ENCODE measurements at regions not wholly inside any gene's neighbourhood (a gene's known extent, or its start where the extent isn't known, plus 50 kb on each side); places are given as distances from the start of the nearest gene placed in this dataset.

- no peak overlapping the region for H3K4me3 ChIP-seq
- H4K20me1 ChIP-seq: no peaks in the 10 kb centered on the region
- TF ChIP-seq Cebpa-rat (IDR thresholded peaks at IDR 0.05): no peak
- no peaks in the 10 kb centered on the region for H3K9me3 ChIP-seq (replicated peaks in 1 of 11)
- no peaks in the 10 kb centered on the region for H3K36me3 ChIP-seq
- H3K4me1 ChIP-seq: no peaks in the 10 kb centered on the region
- no peak overlapping the region for H3K27ac ChIP-seq
- no peaks in the 10 kb centered on the region for H3K27me3 ChIP-seq
- no peak overlapping the region for H3K4me2 ChIP-seq
- no peak overlapping the region for H3K9ac ChIP-seq
Observed at GRCh38 chr3:148128136-148128535, 569.6 kb upstream of the AGTR1 start.

DNA sequence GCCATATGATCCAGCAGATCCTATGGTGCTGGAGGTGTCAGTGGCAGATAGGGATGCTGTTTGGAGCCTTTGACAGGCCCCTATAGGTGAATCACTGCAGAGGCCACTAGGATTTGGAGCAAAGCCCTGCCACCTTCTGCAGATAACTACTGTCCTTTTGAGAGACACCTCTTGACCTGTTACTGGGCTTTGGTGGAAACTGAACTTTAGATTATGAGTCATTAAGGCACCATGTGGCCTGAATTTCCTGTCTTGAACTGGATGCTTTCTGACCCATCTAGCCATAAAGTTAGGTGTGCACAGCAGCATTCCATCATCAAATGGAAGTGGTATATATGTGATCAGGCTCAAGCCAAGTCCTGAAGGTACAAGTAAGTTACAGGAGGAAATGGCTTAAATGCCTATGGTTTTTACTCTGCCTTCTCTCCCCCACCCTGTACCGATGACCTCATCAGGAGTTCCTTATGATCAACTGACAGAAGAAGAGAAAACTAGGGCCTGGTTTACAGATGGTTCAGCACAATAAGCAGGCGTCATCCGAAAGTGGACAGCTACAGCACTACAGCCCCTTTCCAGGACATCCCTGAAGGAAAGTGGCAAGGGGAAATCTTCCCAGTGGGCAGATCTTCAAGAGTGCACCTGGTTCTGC lies 565.6 kb upstream of the AGTR1 start:
- Histone ChIP-seq H3K9ac (no peak overlapping the region), H3K9me3 (replicated peaks in 1 of 11) (no peaks in the 10 kb centered on the region)
- TF ChIP-seq Cebpa-rat (IDR thresholded peaks at IDR 0.05): no peak

DNA sequence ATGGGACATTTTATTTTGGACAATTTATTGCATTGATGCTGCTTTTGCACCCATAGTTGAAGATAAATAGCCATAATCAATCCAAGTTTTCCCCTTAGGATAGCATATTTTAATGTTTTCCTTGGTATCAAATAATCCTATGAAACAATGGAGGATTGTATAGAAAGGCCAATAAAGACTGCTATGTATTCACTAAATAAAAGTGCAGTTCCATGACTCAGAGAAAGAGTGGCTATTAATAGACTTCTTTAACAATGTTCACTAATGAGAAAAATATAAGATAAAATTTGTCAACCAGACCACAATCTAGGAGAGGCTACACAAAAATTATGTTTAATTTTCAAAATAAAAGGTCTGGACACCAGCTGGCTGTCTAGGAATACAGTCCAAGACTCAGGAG lies 560.9 kb upstream of the AGTR1 start:
- no peak overlapping the region for H3K9ac ChIP-seq
- H3K9me3 ChIP-seq (replicated peaks in 1 of 11): no peaks in the 10 kb centered on the region
- no peak for TF ChIP-seq Cebpa-rat (IDR thresholded peaks at IDR 0.05)
- H3K4me2 ChIP-seq: no peak overlapping the region
- no peaks in the 10 kb centered on the region for H3K36me3 ChIP-seq
- H3K4me3 ChIP-seq: no peak overlapping the region
- no peaks in the 10 kb centered on the region for H4K20me1 ChIP-seq
- H3K4me1 ChIP-seq: no peaks in the 10 kb centered on the region
- H3K27ac ChIP-seq: no peak overlapping the region
- no peaks in the 10 kb centered on the region for H3K27me3 ChIP-seq

More for the DNA sequence above, 565.6 kb upstream of the AGTR1 start:
- H3K4me3 ChIP-seq: no peak overlapping the region
- H3K27ac ChIP-seq: no peak overlapping the region
- no peaks in the 10 kb centered on the region for H3K4me1 ChIP-seq
- no peak overlapping the region for H3K4me2 ChIP-seq
- H3K27me3 ChIP-seq: no peaks in the 10 kb centered on the region
- no peaks in the 10 kb centered on the region for H3K36me3 ChIP-seq
- no peaks in the 10 kb centered on the region for H4K20me1 ChIP-seq

DNA sequence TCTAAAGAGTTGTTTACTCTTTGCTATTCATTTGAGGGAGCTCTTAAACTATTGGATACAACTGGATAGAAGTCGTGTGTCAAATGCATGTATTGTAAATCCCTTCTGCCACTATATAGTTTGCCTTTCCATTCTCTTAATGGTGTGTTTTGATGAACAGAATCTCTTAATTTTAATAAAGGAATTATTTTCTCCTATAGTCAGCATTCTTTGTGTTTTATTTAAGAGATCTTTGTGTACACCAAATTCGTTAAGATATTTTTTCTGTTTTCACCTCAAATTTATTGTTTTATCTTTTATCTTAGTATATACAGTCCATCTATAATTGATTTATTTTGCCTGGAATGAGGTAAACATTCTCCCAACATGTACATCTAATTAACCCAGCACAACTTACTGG lies 551.5 kb upstream of the AGTR1 start:
- Histone ChIP-seq H3K4me2 (no peak overlapping the region), H3K36me3 (no peaks in the 10 kb centered on the region), H3K9me3 (replicated peaks in 1 of 11) (no peaks in the 10 kb centered on the region), H3K9ac (no peak overlapping the region), H3K4me1 (peaks cover 0 to 10% (median 0%) of the 10 kb centered on the region in 10 experiments; a peak in 4 of 20 replicates), H3K27me3 (no peaks in the 10 kb centered on the region), H4K20me1 (no peaks in the 10 kb centered on the region), H3K27ac (no peak overlapping the region), H3K4me3 (no peak overlapping the region)
- TF ChIP-seq Cebpa-rat (IDR thresholded peaks at IDR 0.05): no peak

- Histone ChIP-seq H3K27ac (no peak overlapping the region), H3K4me2 (0 out of 22 replicates have a peak overlapping the region, but pooled peaks of 1 of the 11 experiments have one; percentile 18), H4K20me1 (no peaks in the 10 kb centered on the region), H3K27me3 (no peaks in the 10 kb centered on the region), H3K9ac (no peak overlapping the region), H3K36me3 (no peaks in the 10 kb centered on the region), H3K4me3 (no peak overlapping the region), H3K4me1 (peaks cover 0 to 10% (median 0%) of the 10 kb centered on the region in 10 experiments; a peak in 4 of 20 replicates), H3K9me3 (replicated peaks in 1 of 11) (no peaks in the 10 kb centered on the region)
- no peak for TF ChIP-seq Cebpa-rat (IDR thresholded peaks at IDR 0.05)
Observed at GRCh38 chr3:148146947-148147826, 550.5 kb upstream of the AGTR1 start.

- no peak overlapping the region for H3K9ac ChIP-seq
- H3K27me3 ChIP-seq: no peaks in the 10 kb centered on the region
- no peaks in the 10 kb centered on the region for H3K9me3 ChIP-seq (replicated peaks in 1 of 11)
- no peaks in the 10 kb centered on the region for H3K36me3 ChIP-seq
- H3K4me1 ChIP-seq: peaks cover 0 to 10% (median 0%) of the 10 kb centered on the region in 10 experiments; a peak in 4 of 20 replicates
- H4K20me1 ChIP-seq: no peaks in the 10 kb centered on the region
- no peak overlapping the region for H3K4me3 ChIP-seq
- peak overlapping the region in 2 of 11 experiments; percentile 18 to 23; a peak in 3 of 22 replicates for H3K4me2 ChIP-seq
- no peak for TF ChIP-seq Cebpa-rat (IDR thresholded peaks at IDR 0.05)
- H3K27ac ChIP-seq: no peak overlapping the region
Observed at GRCh38 chr3:148147903-148148302, 549.8 kb upstream of the AGTR1 start.

DNA sequence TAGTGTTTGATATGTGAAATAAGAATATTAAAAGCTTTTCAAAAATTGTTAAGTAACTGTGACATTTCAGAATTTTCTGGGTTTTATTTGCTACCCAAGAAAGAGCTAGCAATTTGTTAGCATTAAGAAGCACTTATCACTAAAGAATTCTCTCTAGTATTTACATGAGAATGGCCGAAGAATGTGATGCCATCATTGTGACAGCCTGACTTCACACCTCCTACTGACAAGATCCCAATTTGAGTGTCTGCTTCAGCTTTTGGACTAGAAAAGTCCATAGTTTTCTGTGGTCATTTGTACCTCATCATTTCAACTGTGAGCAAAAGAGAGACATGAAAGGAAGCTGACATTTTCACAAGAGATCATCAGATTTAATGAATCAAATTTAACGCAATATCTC lies 548.1 kb upstream of the AGTR1 start:
- H3K27ac ChIP-seq: no peak overlapping the region
- no peak overlapping the region for H3K4me3 ChIP-seq
- no peaks in the 10 kb centered on the region for H3K27me3 ChIP-seq
- H3K4me1 ChIP-seq: peaks cover 0 to 10% (median 0%) of the 10 kb centered on the region in 10 experiments; a peak in 4 of 20 replicates
- no peaks in the 10 kb centered on the region for H3K9me3 ChIP-seq (replicated peaks in 1 of 11)
- no peak overlapping the region for H3K9ac ChIP-seq
- no peaks in the 10 kb centered on the region for H4K20me1 ChIP-seq
- no peak overlapping the region for H3K4me2 ChIP-seq
- no peaks in the 10 kb centered on the region for H3K36me3 ChIP-seq
- no peak for TF ChIP-seq Cebpa-rat (IDR thresholded peaks at IDR 0.05)

DNA sequence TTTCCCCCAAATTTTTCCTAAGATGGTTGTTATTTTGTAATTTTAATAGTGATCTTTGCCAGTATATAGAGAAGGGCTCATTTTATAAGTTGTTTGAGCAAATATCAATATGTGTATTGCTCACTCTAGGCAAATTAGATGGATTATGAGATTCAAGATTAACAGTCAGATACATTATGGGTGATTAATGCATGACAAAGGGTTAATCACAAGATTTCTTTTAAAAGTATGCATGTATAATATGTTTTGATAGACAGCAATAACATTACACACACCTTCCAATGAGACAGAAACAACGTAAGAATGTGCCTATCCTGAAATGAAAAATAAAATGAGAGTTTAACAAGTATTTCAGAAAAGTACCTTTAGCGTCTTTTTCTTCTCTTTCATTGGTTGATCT lies 547.6 kb upstream of the AGTR1 start:
- H3K27ac ChIP-seq: no peak overlapping the region
- TF ChIP-seq Cebpa-rat (IDR thresholded peaks at IDR 0.05): no peak
- H3K27me3 ChIP-seq: no peaks in the 10 kb centered on the region
- H3K4me2 ChIP-seq: no peak overlapping the region
- no peak overlapping the region for H3K9ac ChIP-seq
- H3K9me3 ChIP-seq (replicated peaks in 1 of 11): no peaks in the 10 kb centered on the region
- H4K20me1 ChIP-seq: no peaks in the 10 kb centered on the region
- peaks cover 0 to 14% (median 0%) of the 10 kb centered on the region in 10 experiments; a peak in 4 of 20 replicates for H3K4me1 ChIP-seq
- no peaks in the 10 kb centered on the region for H3K36me3 ChIP-seq
- no peak overlapping the region for H3K4me3 ChIP-seq

DNA sequence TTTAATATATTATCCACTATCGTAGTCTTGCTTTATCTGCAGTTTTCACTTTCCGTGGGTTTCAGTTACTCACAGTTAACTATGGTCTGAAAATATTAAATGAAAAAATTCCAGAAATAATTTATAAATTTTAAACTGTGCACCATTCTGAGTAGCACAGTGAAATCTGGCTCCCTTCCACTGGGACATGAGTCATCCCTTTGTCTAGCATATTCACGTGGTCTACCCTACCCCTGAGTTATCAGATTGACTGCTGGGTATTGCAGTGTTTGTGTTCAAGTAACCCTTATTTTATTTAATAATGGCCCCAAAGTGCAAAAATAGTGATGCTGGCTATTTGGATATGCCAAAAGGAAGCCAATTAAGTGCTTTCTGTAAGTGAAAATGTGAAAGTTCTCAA lies 539.5 kb upstream of the AGTR1 start:
- no peaks in the 10 kb centered on the region for H3K36me3 ChIP-seq
- peaks cover 0 to 10% (median 0%) of the 10 kb centered on the region in 10 experiments; a peak in 1 of 20 replicates for H3K4me1 ChIP-seq
- H4K20me1 ChIP-seq: no peaks in the 10 kb centered on the region
- H3K9me3 ChIP-seq (replicated peaks in 1 of 11): peaks cover 0 to 13% (median 8%) of the 10 kb centered on the region in 11 experiments; a peak in 10 of 22 replicates
- no peak overlapping the region for H3K27ac ChIP-seq
- H3K4me3 ChIP-seq: no peak overlapping the region
- no peak overlapping the region for H3K4me2 ChIP-seq
- H3K27me3 ChIP-seq: no peaks in the 10 kb centered on the region
- H3K9ac ChIP-seq: no peak overlapping the region
- no peak for TF ChIP-seq Cebpa-rat (IDR thresholded peaks at IDR 0.05)
